Fibroblast of lung (primary cell): ENCODE measurements at regions not wholly inside any gene's neighbourhood (a gene's known extent, or its start where the extent isn't known, plus 50 kb on each side); places are given as distances from the start of the nearest gene placed in this dataset.

Source experiments
- DNase-seq, 2 donors: peaks; one replicate each; pipeline versions ENCODE4 v3.0.0 to v3.0.0-alpha.2; 2010; ENCODE audit warnings: low read depth in 2 of 2
- H2AFZ ChIP-seq: 2 replicates; pipeline ENCODE4 v1.5.1; 2012; ENCODE audit warnings: low read length, control low read depth, inconsistent platforms
- H3K27ac ChIP-seq: 2 replicates; pipeline ENCODE4 v1.5.1; 2011; ENCODE audit warnings: low read length, control low read depth; ENCODE audit not compliant: insufficient read depth
- H3K27me3 ChIP-seq: 2 replicates; pipeline ENCODE4 v1.5.1; 2011; ENCODE audit warnings: mild to moderate bottlenecking, low read length; ENCODE audit not compliant: control insufficient read depth, insufficient read depth
- H3K36me3 ChIP-seq: 2 replicates; pipeline ENCODE4 v1.5.1; 2011; ENCODE audit warnings: low read length; ENCODE audit not compliant: control insufficient read depth, insufficient read depth
- H3K4me1 ChIP-seq: 2 replicates; pipeline ENCODE4 v1.5.1; 2011; ENCODE audit warnings: low read length; ENCODE audit not compliant: control insufficient read depth, insufficient read depth; ENCODE audit errors: extremely low read depth
- H3K4me2 ChIP-seq: 2 replicates; pipeline ENCODE4 v1.5.1; 2011; ENCODE audit warnings: low read length, control low read depth; ENCODE audit not compliant: insufficient read depth; ENCODE audit errors: extremely low read depth
- H3K4me3 ChIP-seq, 4 experiments: fragments of 200-600 bp in 1 of 4; sonication (generic) in 1 of 4; replicated peaks in 1 of 4; 2 replicates each; pipeline ENCODE4 v1.5.1; 2011 to 2016; ENCODE audit warnings: low read length in 4 of 4, low read depth in 3 of 4, mild to moderate bottlenecking in 3 of 4, control low read depth in 2 of 4, inconsistent platforms in 1 of 4, mixed read lengths in 1 of 4; ENCODE audit not compliant: insufficient read depth in 1 of 4; ENCODE audit errors: control extremely low read depth in 1 of 4
- H3K79me2 ChIP-seq: 2 replicates; pipeline ENCODE4 v1.5.1; 2012; ENCODE audit warnings: mild to moderate bottlenecking, low read length, inconsistent platforms; ENCODE audit not compliant: control insufficient read depth, insufficient read depth
- H3K9ac ChIP-seq: 2 replicates; pipeline ENCODE4 v1.5.1; 2011; ENCODE audit warnings: mild to moderate bottlenecking, low read length, control low read depth; ENCODE audit not compliant: insufficient read depth
- H3K9me3 ChIP-seq: 2 replicates; pipeline ENCODE4 v1.5.1; 2012; ENCODE audit warnings: low read depth, low read length; ENCODE audit not compliant: control insufficient read depth, insufficient read depth
- H4K20me1 ChIP-seq: 2 replicates; pipeline ENCODE4 v1.5.1; 2011; ENCODE audit warnings: low read length; ENCODE audit not compliant: control insufficient read depth, insufficient read depth; ENCODE audit errors: extremely low read depth
- EZH2 ChIP-seq: IDR thresholded peaks from 2 replicates; pipeline ENCODE4 v1.5.1; 2012; ENCODE audit warnings: low read length, control low read depth, mild to moderate bottlenecking; ENCODE audit errors: missing control alignments
- TF ChIP-seq, protein P1 (sequence below), 2 donors: IDR thresholded peaks in 1 of 2; conservative IDR thresholded peaks in 1 of 2; 1 replicate in 1 of 2; 2 replicates in 1 of 2; pipeline ENCODE4 v1.5.1; 2011 to 2012; ENCODE audit warnings: low read length in 2 of 2, control low read depth in 1 of 2, inconsistent platforms in 1 of 2, low read depth in 1 of 2, mild to moderate bottlenecking in 1 of 2

DNA sequence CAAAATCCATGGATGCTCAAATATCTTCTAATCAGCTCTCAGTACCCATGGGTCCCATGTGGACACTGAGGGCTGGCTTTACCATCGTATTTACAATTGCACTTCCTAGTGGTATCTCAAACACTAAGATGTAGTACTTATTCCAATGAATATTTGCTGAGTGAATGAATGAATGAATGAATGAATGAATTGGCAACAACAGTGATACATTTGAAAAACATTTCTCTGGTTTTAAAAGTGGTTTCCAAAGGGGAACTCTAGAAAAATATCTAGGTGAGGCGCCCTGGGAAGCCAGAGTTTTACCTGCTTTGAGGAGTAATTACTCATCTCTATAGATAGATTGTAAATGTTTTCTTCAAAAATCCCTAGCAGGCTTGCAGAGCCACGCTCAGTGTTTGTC, 76.6 kb downstream of the CYTL1 start:
- H3K79me2 ChIP-seq, result no peaks in the 10 kb centered on the region
- no peaks in the 10 kb centered on the region for H4K20me1 ChIP-seq
- no peak overlapping the region for H2AFZ ChIP-seq
- no peaks in the 10 kb centered on the region for H3K4me1 ChIP-seq
- H3K27me3 ChIP-seq, result no peaks in the 10 kb centered on the region
- DNase-seq, result no peak
- H3K9ac ChIP-seq, result no peak overlapping the region
- H3K4me3 ChIP-seq, result no peak overlapping the region
- no peak overlapping the region for H3K27ac ChIP-seq
- no peak for TF ChIP-seq EZH2
- TF ChIP-seq, protein P1, sequence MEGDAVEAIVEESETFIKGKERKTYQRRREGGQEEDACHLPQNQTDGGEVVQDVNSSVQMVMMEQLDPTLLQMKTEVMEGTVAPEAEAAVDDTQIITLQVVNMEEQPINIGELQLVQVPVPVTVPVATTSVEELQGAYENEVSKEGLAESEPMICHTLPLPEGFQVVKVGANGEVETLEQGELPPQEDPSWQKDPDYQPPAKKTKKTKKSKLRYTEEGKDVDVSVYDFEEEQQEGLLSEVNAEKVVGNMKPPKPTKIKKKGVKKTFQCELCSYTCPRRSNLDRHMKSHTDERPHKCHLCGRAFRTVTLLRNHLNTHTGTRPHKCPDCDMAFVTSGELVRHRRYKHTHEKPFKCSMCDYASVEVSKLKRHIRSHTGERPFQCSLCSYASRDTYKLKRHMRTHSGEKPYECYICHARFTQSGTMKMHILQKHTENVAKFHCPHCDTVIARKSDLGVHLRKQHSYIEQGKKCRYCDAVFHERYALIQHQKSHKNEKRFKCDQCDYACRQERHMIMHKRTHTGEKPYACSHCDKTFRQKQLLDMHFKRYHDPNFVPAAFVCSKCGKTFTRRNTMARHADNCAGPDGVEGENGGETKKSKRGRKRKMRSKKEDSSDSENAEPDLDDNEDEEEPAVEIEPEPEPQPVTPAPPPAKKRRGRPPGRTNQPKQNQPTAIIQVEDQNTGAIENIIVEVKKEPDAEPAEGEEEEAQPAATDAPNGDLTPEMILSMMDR (conservative IDR thresholded peaks at IDR 0.05 in 1 of 2, IDR thresholded peaks at IDR 0.05 in 1 of 2; ENCODE audit: low read depth in 1 of 2, low read length in 2 of 2), result no peak
- H3K4me2 ChIP-seq, result no peak overlapping the region
- H3K9me3 ChIP-seq, result no peaks in the 10 kb centered on the region
- H3K36me3 ChIP-seq, result no peaks in the 10 kb centered on the region

DNA sequence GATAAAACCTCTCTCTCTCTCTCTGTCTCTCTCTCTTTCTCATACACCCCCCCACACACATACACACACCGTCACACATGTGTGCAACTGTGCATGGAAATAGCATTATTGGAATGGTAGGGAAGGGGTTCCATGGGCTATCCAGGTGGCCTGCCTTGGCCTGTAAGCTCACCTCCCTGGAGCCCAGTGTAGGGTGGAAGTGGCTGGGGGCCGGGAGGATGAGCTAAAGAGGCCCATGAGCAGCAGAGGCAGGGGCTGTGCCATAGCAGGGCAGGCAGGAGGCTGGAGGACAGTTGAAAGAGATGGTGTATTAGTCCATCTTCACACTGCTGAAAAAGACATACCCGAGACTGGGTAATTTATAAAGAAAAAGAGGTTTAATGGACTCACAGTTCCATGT, 74.2 kb downstream of the CYTL1 start:
- H3K4me2 ChIP-seq, result no peak overlapping the region
- no peaks in the 10 kb centered on the region for H3K79me2 ChIP-seq
- no peak for DNase-seq
- H3K4me3 ChIP-seq, result no peak overlapping the region
- H3K9ac ChIP-seq, result no peak overlapping the region
- TF ChIP-seq, protein P1 (conservative IDR thresholded peaks at IDR 0.05 in 1 of 2, IDR thresholded peaks at IDR 0.05 in 1 of 2; ENCODE audit: low read depth in 1 of 2, low read length in 2 of 2), result no peak
- TF ChIP-seq EZH2, result no peak
- no peaks in the 10 kb centered on the region for H4K20me1 ChIP-seq
- H3K27me3 ChIP-seq, result no peaks in the 10 kb centered on the region
- no peak overlapping the region for H3K27ac ChIP-seq
- H3K36me3 ChIP-seq, result no peaks in the 10 kb centered on the region
- no peak overlapping the region for H2AFZ ChIP-seq
- no peaks in the 10 kb centered on the region for H3K9me3 ChIP-seq
- no peaks in the 10 kb centered on the region for H3K4me1 ChIP-seq

GRCh38 chr4:4945829-4946228, 73.4 kb downstream of the CYTL1 start:
- Histone ChIP-seq H3K36me3 (no peaks in the 10 kb centered on the region), H3K27me3 (no peaks in the 10 kb centered on the region), H2AFZ (no peak overlapping the region), H3K27ac (no peak overlapping the region), H3K9me3 (no peaks in the 10 kb centered on the region), H3K4me1 (no peaks in the 10 kb centered on the region), H4K20me1 (no peaks in the 10 kb centered on the region), H3K4me3 (no peak overlapping the region), H3K4me2 (no peak overlapping the region), H3K79me2 (no peaks in the 10 kb centered on the region), H3K9ac (no peak overlapping the region)
- DNase-seq, result no peak
- TF ChIP-seq, protein P1 (conservative IDR thresholded peaks at IDR 0.05 in 1 of 2, IDR thresholded peaks at IDR 0.05 in 1 of 2; ENCODE audit: low read depth in 1 of 2, low read length in 2 of 2), result no peak
- TF ChIP-seq EZH2, result no peak
